ENCODE measurements at regions not wholly inside any gene's neighbourhood (a gene's known extent, or its start where the extent isn't known, plus 50 kb on each side); places are given as distances from the start of the nearest gene placed in this dataset.

DNA sequence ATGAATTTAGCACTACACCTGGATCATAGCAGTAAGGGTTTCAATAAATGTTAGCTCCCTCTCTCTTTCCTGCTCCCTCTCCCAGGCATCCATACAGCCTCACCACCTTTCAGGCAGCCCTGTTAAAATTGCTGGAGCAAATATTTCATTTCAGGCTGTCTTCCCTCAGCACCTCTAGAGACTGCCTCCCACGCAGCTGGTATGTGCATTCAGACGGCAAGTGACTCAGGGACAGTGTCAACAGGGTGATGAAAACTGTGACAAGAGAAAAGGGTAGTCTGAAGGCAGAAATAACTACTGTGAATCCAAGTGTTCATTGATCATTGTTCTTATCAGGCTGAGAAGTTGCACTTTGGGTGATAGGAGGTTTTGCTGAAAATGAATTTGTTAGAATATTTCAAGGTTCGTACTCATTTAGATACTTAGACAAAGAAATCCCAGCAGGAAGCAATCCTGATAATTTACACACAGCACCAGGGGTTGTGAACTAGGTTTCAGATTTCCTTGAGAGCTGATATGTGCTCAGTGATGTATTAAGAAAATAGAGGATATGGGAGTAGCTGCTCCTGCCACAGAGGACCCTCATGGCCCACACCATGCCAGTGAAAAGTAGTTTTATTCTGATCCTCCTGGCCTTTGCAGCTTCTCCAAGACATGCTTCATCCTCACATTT lies 424.2 kb downstream of the FGF13 start:
- DNase-seq: peak in 1 of 3 experiments; percentile 15

DNA sequence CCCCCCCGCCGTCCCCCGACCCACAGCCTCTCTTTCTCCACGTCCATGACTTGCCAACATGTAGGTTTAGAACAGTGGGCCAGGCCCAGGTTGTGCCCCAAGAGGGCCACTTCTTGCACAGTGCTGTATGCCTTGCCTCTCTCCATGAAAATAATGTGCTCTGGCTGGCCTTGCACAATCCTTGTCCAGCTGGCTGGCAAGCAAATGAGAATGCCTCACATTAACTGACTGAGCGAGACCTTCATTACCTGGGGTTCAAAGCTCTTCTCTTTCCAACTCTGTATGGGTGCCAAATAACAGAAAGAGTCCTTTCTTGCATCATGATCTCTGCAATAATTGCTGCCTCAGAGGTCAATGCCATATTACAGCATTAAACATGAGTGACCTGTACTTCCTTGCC lies 416.6 kb downstream of the FGF13 start:
- DNase-seq: no peak

DNA sequence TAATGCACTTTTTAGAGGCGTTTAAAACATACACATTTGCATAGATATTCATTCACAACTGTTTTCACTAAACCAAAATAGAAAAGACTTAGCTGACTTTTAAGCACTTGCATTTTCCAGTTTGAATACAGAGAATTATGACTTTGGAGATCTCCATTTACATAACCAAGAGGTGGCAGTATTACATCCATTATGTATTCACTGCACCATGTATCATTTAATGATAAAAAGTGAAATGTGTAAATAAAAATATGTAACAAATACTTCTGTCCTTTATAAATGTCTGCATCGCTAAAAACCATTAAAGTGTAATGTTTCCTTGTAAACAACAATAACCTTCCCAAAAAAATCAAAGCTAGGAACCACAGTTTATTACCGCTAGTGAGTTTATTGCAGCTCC lies 413.2 kb downstream of the FGF13 start:
- peak in 1 of 3 experiments; percentile 24 for DNase-seq

DNA sequence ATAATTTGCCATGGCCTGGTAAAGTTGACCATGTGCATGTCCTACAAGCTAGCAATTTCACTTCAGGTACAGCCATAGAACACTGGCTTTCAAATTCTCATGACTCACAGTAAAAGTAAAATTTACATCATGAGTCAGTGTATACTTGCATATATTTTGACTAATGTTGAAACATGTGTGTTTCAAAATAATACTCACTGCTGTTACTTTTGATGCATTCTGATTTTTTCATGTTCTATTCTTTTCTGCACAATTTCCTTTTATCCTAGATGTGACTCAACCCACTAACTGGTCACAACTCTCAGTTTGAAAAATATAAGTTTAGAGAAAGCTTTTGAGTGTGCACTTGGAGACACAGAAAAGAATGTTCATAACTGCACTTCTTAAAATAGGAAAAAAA lies 365.7 kb downstream of the FGF13 start:
- no peak for DNase-seq

DNA sequence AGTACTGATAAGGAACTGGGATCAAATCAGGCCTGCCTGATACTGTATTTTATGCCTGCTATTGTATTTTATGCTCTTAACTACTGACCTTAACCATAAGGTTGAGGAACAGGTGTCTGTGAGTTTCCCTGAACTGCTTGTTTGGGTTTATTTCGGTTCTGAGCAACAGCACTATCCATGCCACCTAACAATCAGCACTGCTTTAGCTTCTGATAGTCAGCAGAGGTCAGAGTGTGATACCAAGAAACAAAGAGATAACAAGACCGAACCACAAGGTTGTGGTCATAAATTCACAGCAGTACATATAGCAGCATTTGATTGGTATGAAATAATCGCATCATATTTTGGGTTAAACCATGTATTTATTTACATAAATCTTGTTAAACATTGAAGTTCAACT lies 362.2 kb downstream of the FGF13 start:
- no peak for DNase-seq

DNA sequence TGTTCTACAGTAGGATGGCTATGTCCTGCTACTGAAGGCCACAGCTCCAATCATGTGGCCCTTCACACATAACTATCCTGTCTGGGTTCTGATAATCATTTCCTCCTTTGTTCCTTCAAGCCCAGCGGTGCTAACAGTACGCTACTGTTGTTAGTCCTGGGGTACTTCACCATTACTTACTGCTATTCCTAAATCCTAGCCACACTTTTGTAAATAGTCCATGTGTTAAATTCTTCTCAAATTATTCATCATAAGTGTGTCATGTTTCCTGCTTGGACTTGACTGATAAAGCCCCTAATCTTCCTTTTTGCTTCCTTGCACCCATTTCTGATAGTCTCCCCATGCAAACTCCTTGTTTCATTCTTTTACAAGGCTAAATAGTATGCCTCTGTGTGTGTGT lies 332.6 kb downstream of the FGF13 start:
- DNase-seq: no peak

DNA sequence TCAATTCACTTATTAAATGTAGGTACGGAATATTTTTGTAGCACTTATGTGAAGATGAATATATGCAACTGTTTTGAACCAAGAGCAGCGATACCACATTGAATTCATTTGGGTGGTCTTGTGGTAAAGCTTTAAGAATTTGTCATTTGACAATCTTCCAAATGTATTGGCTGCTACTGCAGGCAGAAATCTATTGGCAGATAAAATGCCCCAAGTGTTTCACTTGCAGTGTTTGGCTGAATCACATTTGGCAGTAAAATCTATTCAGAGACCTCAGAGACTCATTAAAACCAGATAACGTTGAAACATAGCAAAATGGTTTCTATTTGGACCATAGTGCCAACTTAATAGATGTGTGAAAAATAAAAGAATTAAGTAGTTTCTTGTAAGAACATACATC lies 303.4 kb downstream of the FGF13 start:
- no peak for DNase-seq

DNA sequence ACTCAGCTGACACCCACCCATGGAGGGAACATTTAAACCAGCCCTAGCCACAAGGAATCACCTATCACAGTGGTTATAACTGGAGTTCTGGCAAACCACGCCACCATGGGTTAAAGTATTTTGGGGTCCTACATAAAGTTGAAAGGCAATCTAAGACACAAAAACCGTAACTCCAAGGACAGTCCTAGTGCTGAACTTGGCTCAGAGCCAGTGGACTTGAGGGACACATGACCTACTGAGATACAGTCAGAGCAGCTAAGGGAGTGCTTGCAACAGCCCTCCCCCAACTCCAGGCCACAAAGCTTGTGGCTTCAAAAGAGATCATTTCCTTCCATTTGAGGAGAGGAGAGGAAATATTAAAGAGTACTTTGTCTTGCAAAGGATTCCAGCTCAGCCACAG lies 300.5 kb downstream of the FGF13 start:
- DNase-seq: no peak

Data from NCI-H1417 (cell line).